MV-4-11 (cell line): ENCODE measurements at regions not wholly inside any gene's neighbourhood (a gene's known extent, or its start where the extent isn't known, plus 50 kb on each side); places are given as distances from the start of the nearest gene placed in this dataset.

ENCODE experiments used
- DNase-seq: peaks from one replicate; lab custom pipeline; 2025; lab: John Stamatoyannopoulos, UW

- no peak for DNase-seq
Measured at GRCh38 chr4:43782391-43782790, 666.2 kb downstream of the KCTD8 start.

GRCh38 chr4:43816116-43816515 lies 632.5 kb downstream of the KCTD8 start:
- no peak for DNase-seq

- no peak for DNase-seq
Measured at GRCh38 chr4:43822621-43823020, 626.0 kb downstream of the KCTD8 start.

- DNase-seq = no peak
Measured at GRCh38 chr4:43835869-43836268, 612.7 kb downstream of the KCTD8 start.

GRCh38 chr4:43837171-43837570 lies 611.4 kb downstream of the KCTD8 start:
- DNase-seq = no peak

GRCh38 chr4:43837604-43838003 lies 611.0 kb downstream of the KCTD8 start:
- no peak for DNase-seq

GRCh38 chr4:43842594-43842993 lies 606.0 kb downstream of the KCTD8 start:
- DNase-seq = no peak

- DNase-seq = no peak
Measured at GRCh38 chr4:43843501-43843900, 605.1 kb downstream of the KCTD8 start.

- no peak for DNase-seq
Measured at GRCh38 chr4:43846111-43846587, 602.5 kb downstream of the KCTD8 start.

GRCh38 chr4:43853565-43854264 lies 594.9 kb downstream of the KCTD8 start:
- no peak for DNase-seq

GRCh38 chr4:43855283-43855682 lies 593.3 kb downstream of the KCTD8 start:
- no peak for DNase-seq

- no peak for DNase-seq
Measured at GRCh38 chr4:43864616-43865146, 583.9 kb downstream of the KCTD8 start.

- no peak for DNase-seq
Measured at GRCh38 chr4:43867908-43868307, 580.7 kb downstream of the KCTD8 start.

- no peak for DNase-seq
Measured at GRCh38 chr4:43875655-43876054, 573.0 kb downstream of the KCTD8 start.

GRCh38 chr4:43882470-43882869 lies 566.1 kb downstream of the KCTD8 start:
- no peak for DNase-seq

GRCh38 chr4:43886196-43886595 lies 562.4 kb downstream of the KCTD8 start:
- no peak for DNase-seq

GRCh38 chr4:43898836-43899235 lies 549.8 kb downstream of the KCTD8 start:
- no peak for DNase-seq

- DNase-seq = no peak
Measured at GRCh38 chr4:43903456-43903855, 545.2 kb downstream of the KCTD8 start.

GRCh38 chr4:43918377-43918776 lies 530.2 kb downstream of the KCTD8 start:
- DNase-seq = no peak

- DNase-seq = no peak
Measured at GRCh38 chr4:43932448-43932847, 516.2 kb downstream of the KCTD8 start.

- no peak for DNase-seq
Measured at GRCh38 chr4:43943998-43944397, 504.6 kb downstream of the KCTD8 start.

GRCh38 chr4:43959976-43960375 lies 488.6 kb downstream of the KCTD8 start:
- DNase-seq = no peak

- DNase-seq = no peak
Measured at GRCh38 chr4:43968011-43968410, 480.6 kb downstream of the KCTD8 start.

- no peak for DNase-seq
Measured at GRCh38 chr4:43983610-43984009, 465.0 kb downstream of the KCTD8 start.
